ENCODE measurements at regions not wholly inside any gene's neighbourhood (a gene's known extent, or its start where the extent isn't known, plus 50 kb on each side); places are given as distances from the start of the nearest gene placed in this dataset.

- DNase-seq (ENCODE audit: low spot score) (no peak), ATAC-seq (ENCODE audit: low FRiP score) (no peak)
- TF ChIP-seq CTCF (IDR thresholded peaks at IDR 0.05), result no peak
Measured at GRCh38 chr7:109939207-109939606, 1151.7 kb upstream of the LRRN3 start.

GRCh38 chr7:109945820-109946518 lies 1145.0 kb upstream of the LRRN3 start:
- no peak for TF ChIP-seq CTCF (IDR thresholded peaks at IDR 0.05)
- ATAC-seq (ENCODE audit: low FRiP score), result no peak
- no peak for DNase-seq (ENCODE audit: low spot score)

GRCh38 chr7:109950256-109950655 lies 1140.7 kb upstream of the LRRN3 start:
- DNase-seq (ENCODE audit: low spot score), result no peak
- no peak for ATAC-seq (ENCODE audit: low FRiP score)
- no peak for TF ChIP-seq CTCF (IDR thresholded peaks at IDR 0.05)

- TF ChIP-seq CTCF (IDR thresholded peaks at IDR 0.05), result no peak
- ATAC-seq (ENCODE audit: low FRiP score), result no peak
- no peak for DNase-seq (ENCODE audit: low spot score)
Measured at GRCh38 chr7:109950821-109951564, 1139.9 kb upstream of the LRRN3 start.

- TF ChIP-seq CTCF (IDR thresholded peaks at IDR 0.05), result no peak
- no peak for ATAC-seq (ENCODE audit: low FRiP score)
Measured at GRCh38 chr7:109951565-109951928, 1139.4 kb upstream of the LRRN3 start.

GRCh38 chr7:109955986-109956385 lies 1134.9 kb upstream of the LRRN3 start:
- no peak for DNase-seq (ENCODE audit: low spot score)
- no peak for ATAC-seq (ENCODE audit: low FRiP score)
- TF ChIP-seq CTCF (IDR thresholded peaks at IDR 0.05), result no peak

More at GRCh38 chr7:109951565-109951928, 1139.4 kb upstream of the LRRN3 start:
- DNase-seq (ENCODE audit: low spot score), result no peak

- no peak for ATAC-seq (ENCODE audit: low FRiP score)
- no peak for DNase-seq (ENCODE audit: low spot score)
- TF ChIP-seq CTCF (IDR thresholded peaks at IDR 0.05), result no peak
Measured at GRCh38 chr7:109956916-109957315, 1134.0 kb upstream of the LRRN3 start.
